ENCODE measurements at regions not wholly inside any gene's neighbourhood (a gene's known extent, or its start where the extent isn't known, plus 50 kb on each side); places are given as distances from the start of the nearest gene placed in this dataset.

GRCh38 chr2:235211056-235211455 is 259.2 kb downstream of the SH3BP4 start:
- no peak for TF ChIP-seq CTCF (IDR thresholded peaks at IDR 0.05; ENCODE audit: borderline replicate concordance, insufficient read depth, low read depth, low read length)
- H3K4me3 ChIP-seq (ENCODE audit: low read depth, low read length): no peak overlapping the region

GRCh38 chr2:235212501-235213158 is 260.8 kb downstream of the SH3BP4 start:
- H3K4me3 ChIP-seq (ENCODE audit: low read depth, low read length): no peak overlapping the region
- no peak for TF ChIP-seq CTCF (IDR thresholded peaks at IDR 0.05; ENCODE audit: borderline replicate concordance, insufficient read depth, low read depth, low read length)

- H3K4me3 ChIP-seq (ENCODE audit: low read depth, low read length): no peak overlapping the region
- no peak for TF ChIP-seq CTCF (IDR thresholded peaks at IDR 0.05; ENCODE audit: borderline replicate concordance, insufficient read depth, low read depth, low read length)
These were observed 263.4 kb downstream of the SH3BP4 start for GRCh38 chr2:235215248-235215647.

- no peak for TF ChIP-seq CTCF (IDR thresholded peaks at IDR 0.05; ENCODE audit: borderline replicate concordance, insufficient read depth, low read depth, low read length)
- H3K4me3 ChIP-seq (ENCODE audit: low read depth, low read length): no peak overlapping the region
These were observed 265.1 kb downstream of the SH3BP4 start for GRCh38 chr2:235216901-235217300.

- no peak for TF ChIP-seq CTCF (IDR thresholded peaks at IDR 0.05; ENCODE audit: borderline replicate concordance, insufficient read depth, low read depth, low read length)
- no peak overlapping the region for H3K4me3 ChIP-seq (ENCODE audit: low read depth, low read length)
These were observed 266.0 kb downstream of the SH3BP4 start for GRCh38 chr2:235217846-235218245.

GRCh38 chr2:235218486-235218907 is 266.7 kb downstream of the SH3BP4 start:
- TF ChIP-seq CTCF (IDR thresholded peaks at IDR 0.05; ENCODE audit: borderline replicate concordance, insufficient read depth, low read depth, low read length): no peak
- H3K4me3 ChIP-seq (ENCODE audit: low read depth, low read length): no peak overlapping the region

GRCh38 chr2:235219048-235219447 is 267.2 kb downstream of the SH3BP4 start:
- no peak overlapping the region for H3K4me3 ChIP-seq (ENCODE audit: low read depth, low read length)
- no peak for TF ChIP-seq CTCF (IDR thresholded peaks at IDR 0.05; ENCODE audit: borderline replicate concordance, insufficient read depth, low read depth, low read length)
